NCI-H524 treated with DMSO at 0.1 percent for 48 hours (cell line): ENCODE measurements at regions not wholly inside any gene's neighbourhood (a gene's known extent, or its start where the extent isn't known, plus 50 kb on each side); places are given as distances from the start of the nearest gene placed in this dataset.
"Not testable (repeated sequence)": the region's sequence is repeated elsewhere in the genome, so short reads cannot be mapped to it uniquely, and the experiment has no call there.

Experiments used
- DNase-seq: peaks from one replicate; lab custom pipeline; 2025; lab: John Stamatoyannopoulos, UW

DNA sequence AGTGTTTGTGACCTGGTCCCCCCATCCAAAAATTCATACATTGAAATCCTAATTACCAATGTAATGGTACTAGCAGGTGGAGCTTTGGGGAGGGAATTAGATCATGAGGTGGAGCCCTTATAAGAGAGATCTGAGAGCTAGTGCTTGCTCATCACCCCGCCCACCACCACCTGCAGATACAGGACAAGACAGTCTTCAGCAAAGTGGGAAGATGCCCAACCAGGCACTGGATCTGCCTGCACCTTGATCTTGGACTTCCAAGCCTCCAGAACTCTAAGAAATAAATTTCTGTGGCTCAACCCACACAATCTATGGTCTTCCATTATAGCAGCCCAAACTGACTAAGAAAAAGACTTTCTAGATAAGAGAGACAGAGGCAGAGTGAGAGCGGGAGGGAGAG, 343.4 kb downstream of the LRRIQ3 start:
- DNase-seq: no peak

DNA sequence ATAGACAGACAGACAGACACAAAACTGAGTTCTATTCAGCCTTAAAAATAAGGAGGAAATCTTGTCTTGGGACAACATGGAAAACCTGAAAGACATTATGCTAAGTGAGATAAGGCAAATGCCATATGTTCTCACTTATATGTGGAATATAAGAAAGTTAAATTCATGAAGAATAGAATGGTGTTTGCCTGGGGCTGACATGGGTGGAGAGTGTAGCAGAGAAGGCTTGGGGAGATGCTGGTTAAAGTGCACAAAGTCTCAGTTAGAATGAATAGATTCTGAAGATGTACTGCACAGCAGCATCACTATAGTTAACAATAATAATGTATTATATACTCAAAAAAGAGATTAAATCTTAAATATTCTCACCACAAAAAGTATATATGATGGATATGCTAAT, 355.5 kb downstream of the LRRIQ3 start:
- no peak for DNase-seq

DNA sequence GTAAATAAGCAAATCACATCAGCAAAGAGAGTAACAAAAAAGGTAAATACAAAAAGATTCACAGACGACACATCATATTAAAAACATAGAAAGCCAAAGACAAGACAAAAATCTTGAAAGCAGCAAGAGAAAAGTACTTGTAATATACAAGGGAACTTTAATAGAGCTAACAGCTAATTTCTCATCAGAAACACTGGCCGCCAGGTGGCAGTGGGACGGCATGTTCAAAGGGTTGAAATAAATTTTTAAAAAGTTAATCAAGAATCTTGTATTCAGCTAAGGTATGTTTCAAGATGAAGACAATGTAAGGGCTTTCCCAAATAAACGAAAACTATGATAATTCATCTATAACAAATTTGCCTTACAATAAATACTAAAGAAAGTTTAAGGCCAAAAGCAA, 358.1 kb downstream of the LRRIQ3 start:
- DNase-seq: no peak

DNA sequence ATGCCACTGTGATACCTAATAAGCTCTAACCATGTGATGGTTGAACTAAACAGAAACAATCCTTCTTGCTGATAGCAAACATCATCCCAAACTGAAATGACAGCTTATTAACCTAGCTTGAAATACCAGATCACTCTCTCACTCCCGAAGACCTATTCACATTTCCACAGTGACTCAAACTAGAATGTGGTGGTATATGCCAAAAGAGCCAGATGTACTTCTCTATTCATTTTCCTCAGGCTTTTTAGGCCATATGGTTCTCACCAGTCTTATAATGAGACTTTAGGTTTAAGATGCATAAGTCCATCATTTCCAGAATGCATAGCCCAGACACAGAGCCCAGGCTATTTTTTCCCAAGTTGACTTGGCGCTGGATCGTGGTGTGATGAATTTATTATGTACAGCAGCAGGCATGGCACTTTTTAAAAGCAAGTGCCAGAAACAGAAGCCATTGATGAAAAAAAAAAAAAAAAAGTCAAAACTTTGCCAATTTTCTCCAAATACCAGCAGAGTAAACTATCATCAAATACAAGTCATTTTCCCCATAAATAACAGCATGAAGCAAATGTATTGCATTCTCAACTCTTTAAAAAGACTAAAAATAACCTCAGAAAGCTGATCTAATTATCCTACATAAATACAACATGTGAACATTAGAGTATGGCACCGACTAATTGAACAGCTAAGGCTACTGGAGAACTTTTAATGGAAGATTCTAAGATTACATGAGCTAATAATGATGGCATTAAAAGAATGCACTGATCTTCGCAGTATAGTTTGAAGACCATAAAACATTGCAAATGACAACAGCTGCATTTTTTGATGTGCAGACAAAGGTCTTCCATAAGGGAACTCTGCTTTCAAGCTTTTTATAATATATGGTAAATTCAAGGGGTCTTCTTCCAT, 365.4 kb downstream of the LRRIQ3 start:
- DNase-seq: no peak

DNA sequence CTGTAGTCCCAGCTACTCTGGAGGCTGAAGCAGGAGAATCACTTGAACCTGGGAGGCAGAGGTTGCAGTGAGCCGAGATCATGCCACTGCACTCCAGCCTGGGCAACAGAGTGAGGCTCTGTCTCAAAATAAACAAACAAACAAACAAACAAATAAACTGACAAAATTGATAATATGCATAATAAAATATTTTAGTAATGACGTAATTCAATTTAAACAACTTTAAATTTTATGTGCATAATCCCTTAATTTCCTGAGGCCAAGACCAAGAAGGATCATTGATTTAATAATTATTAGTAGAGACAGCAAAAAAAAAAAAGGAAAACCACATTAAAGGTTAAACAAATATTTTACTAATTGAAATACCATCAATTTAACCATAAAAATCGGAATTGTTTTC, 370.7 kb downstream of the LRRIQ3 start:
- not testable (repeated sequence) for DNase-seq

DNA sequence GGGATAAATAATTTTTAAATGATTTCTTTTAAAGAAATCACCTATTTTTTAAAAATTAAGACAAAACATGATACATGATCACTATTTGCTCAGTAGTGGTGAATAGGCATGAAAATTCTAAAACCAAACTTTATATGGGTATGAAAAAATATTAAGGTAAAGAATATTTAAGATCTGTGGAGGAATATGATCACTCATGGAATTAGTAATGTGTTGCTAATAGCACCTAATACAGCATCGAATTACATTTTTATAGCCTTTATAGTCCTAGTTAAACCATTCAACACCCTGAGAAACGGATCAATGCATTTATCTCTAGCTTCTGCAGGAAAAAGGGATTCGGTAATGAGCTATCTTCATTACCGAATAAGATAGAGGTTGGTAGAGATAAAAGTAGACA, 373.9 kb downstream of the LRRIQ3 start:
- DNase-seq: no peak

DNA sequence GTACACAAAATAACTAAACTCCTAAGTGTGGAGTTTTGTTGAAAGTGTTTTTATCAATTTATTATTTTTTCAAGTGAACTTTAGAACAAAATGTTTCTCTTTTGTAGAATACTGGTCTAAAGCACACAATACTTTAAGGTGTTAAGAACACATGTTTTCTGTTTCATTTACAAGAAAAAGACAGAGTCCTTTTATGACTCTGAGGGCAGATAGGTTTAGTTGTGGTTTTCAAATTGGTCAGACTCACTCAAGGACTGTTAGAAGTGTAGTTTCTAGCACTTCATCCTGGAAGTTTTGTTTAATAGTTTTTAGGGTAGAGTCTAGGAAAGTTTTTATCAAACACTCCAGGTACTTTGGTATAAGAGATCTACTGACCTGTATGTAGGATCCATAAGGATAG, 376.5 kb downstream of the LRRIQ3 start:
- no peak for DNase-seq

DNA sequence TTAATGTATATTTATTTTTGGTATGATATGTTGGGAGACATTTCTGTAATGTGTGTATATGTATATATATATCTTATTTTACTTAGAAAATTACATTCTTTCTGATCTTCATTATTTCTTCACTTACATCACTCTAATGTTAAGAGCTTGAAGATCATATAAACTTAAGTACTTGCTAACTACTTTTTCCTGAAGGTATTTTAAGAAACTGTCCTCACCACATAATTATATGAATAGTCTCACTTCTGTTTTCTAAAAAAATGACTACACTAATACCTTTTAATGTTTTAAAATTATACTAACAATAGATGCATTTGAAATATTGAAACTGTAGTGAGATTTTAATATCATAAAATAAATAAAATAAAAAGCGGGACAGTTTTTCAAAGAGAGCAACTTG, 377.1 kb downstream of the LRRIQ3 start:
- no peak for DNase-seq

DNA sequence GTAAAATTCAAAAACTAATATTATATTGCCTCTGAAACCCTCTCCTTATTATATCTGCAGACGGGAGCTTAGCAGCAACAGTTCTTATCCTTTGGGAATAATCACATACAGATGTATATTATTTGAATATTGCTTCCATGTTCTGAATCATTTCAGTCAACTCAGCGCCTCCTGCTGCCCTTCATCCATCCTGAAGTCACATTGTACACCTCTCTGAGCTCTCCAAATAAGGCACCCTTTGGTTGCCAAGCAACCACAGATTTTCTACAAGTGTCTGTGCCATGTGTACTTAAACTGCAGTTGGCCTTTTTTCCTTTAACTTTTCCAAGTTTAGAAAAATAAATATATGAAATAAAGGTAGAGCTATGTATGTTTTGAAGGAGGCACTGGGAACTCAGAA, 384.3 kb downstream of the LRRIQ3 start:
- peak; percentile 42 for DNase-seq

DNA sequence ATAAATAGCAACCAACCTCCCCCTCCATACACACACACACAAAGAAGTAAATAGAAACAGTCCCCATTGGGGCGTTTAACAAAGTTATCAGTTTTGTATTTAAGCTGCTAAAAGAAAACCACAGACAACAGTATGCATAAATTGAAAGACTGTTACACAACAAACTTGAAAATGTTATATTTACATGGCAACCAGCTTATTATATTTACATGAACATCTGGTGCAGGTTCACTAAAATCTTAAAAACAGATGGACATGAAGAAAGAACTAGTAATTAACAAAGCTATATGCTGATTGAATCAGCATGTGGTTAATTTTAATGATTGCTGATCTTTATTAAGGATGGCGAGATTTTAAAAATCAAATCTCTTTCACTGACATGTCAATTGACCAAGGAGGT, 384.7 kb downstream of the LRRIQ3 start:
- peak; percentile 3 for DNase-seq

DNA sequence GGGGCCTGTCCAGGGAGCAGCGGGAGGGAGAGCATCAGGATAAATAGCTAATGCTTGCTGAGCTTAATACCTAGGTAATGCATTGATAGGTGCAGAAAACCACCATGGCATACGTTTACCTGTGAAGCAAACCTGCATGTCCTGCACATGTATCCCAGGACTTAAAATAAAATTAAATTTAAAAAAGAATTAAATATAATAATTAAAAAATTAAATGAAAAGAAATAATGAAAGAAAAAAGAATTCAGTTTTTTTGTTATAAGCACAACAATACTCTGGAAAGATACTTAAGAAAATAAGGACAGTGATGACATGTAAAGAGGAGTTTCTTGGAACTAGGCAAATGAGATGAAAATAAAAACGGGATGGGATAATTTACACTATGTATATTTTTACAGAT, 386.2 kb downstream of the LRRIQ3 start:
- no peak for DNase-seq

DNA sequence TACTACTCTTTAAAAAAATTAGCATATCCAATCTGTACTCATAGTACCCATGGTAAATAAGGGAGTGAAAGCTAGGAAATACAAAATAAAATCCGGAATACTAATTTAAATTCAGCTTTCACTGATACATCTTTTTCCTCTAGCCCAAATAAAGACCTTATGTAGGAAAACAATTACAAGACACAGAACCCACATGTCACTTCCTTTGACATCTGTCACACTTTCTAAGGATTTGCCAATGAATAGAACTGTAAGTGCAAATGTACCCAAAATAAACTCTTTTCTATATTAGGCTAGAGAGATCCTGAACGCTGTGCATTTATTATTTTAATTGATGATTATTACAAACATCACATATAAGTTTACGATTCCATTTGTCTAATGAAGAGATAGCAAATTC, 393.0 kb downstream of the LRRIQ3 start:
- no peak for DNase-seq

DNA sequence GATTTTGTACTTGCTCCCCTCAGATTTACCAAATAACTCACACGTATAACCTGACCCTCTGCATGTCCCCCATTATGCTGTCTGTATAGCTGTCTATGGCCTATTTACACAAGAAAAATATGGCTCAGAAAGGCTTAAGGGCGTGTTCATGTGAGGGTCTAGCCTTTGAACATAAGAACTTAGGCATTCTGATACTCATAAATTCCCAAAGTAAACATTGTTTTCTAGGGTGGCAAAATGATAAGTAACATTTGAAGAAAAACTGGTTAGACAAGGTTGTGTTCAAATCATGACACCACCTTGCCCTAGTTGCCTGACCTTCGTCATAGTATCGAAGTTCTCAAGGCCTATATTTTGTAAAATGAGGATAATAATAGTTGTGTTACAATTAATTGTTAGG, 394.6 kb downstream of the LRRIQ3 start:
- no peak for DNase-seq

DNA sequence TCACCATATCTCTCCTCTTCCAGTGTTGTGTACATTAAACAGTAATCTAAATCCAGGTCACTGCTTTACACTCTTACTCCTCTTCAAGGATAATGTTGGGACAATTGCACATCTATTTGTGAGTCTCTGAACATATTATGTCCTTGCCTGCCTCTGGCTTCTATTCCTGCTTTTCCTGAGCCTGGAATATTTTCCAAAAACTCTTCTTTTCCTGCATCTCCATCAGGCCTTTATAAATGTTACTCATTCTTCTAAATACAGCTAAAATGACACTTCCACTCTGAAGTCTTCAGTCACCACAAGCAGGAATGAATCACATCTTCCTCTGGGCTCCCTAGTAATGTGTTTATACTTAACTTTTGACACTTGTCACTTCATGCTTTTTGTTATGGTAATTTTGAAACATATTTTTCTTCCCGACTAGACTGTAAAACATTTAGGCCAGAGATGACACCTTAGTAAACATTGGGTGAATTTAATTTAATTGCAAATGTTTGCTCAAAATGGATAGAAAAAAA, 396.0 kb downstream of the LRRIQ3 start:
- DNase-seq: no peak

DNA sequence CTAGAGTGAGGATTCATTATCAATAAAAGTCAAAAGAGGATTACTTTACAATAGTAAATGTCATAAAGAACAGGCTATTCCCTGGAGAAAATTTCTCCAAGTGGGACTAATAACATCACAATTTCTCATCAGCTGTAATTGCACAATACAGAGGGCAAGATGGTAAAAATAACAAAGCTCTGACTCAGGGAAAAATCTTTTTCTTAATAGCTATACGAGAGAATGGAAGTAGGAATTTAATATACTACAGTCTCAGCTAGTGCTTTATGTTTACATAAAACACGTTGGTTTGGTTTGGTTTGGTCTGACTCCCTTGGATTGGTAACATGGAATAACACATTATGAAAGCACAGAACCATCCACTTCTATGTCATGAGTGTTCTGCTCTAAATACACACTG, 397.6 kb downstream of the LRRIQ3 start:
- no peak for DNase-seq

DNA sequence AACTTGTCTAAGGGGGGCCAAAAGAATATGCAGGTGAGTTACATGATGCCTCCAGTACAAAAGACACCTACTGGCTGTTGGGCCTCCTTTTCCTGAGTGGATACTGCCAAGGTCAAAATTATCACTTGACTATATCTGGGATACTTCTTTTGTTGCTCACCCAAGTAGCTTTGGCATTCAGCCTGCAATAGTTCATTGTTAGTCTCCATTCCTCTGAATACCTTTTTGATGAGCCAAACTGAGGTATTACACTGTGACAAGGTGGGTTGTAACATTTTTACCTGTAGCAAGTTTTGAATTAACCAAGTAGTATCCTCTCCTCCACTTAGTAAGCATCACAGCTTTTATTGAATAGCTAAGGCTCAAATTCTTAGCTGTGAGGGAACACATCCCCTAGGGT, 408.0 kb downstream of the LRRIQ3 start:
- DNase-seq: no peak

DNA sequence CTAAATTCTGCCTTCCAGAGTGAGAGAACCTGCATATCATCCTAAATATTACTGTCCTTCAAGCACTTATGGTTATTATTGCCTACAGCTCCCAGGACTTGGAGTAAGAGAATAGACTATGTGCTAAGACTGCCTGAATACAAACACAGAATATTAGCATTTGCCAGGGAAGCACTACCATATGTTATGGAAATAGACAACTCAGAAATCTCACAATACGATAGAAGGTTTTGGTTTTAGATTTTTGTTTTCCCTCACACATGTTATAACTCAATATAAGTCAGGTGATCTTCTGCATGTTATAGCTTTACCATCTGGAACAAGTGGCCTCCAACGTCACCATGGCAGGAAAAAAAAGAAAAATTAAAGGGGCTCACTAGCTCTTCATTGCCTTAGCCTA, 413.9 kb downstream of the LRRIQ3 start:
- DNase-seq: no peak

DNA sequence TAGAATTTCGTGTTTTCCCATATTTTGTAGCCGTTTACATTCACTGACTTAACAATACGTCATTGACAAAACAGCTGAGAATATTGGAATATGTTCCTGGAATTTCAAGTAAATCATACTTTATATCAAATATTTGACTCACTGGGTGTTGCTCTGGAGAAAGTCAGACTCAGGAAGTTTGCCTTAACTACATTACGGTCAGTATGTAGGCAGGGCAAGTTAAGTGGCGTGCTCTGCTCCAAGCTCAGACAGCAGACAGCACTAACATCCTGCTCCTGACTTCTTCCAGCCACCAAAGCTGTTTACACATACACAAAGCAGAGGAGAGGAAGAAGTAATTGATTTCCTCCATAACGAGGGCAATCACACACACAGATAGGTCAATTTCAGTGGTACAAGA, 414.6 kb downstream of the LRRIQ3 start:
- no peak for DNase-seq

DNA sequence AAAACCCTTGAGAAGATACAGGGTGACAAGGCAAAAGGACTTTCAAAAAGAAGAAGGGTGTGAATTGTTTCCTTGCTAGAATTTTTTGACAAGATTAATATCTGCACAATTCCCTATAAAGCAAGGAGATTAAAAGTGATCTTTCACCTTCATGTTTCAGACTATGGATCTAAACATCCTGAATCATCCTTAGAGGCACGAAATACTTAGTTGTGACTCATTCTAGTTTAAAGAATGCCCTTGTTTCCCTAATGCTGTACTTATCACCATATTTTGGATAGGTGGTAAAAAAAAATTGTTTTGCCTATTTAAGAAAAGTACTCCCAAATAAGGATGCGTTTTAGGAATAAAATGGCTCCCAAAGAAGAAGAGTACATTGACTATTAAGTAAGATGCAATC, 415.1 kb downstream of the LRRIQ3 start:
- DNase-seq: no peak

DNA sequence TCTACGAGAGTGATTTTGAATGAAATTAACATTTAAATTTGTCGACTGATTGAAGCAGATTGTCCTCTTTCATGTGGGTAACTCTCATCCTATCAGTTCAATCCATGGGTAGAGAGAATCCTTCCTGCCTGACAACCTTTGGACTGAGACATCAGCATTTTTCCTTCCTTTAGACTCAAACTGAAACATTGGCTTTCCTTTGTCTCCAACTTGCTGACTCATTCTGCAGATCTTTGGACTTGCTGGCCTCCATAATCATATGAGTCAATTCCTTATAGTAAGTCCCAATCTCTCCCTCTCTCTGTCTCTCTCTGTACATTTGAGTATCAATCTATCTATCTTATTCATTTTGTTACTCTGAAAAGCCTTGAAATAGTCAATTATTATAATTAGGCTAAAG, 416.7 kb downstream of the LRRIQ3 start:
- no peak for DNase-seq

DNA sequence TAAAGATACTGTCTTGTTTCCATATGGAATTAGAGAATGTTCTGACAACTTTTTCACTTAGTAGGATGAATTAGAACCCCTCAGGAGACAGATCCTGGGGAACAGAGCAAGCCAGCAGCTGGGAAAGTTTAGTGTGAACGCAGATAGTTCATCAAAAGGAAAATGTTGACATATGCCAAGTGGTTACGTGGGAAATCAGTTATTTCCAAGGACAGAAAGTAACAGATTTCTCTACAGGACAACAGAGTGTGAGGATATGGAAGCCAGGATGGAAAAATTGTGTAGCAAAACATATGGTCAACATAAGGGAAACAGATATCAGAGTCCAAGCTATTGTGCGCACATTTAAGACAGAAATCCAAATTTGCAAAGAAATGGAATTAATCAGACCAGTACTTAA, 419.5 kb downstream of the LRRIQ3 start:
- no peak for DNase-seq

DNA sequence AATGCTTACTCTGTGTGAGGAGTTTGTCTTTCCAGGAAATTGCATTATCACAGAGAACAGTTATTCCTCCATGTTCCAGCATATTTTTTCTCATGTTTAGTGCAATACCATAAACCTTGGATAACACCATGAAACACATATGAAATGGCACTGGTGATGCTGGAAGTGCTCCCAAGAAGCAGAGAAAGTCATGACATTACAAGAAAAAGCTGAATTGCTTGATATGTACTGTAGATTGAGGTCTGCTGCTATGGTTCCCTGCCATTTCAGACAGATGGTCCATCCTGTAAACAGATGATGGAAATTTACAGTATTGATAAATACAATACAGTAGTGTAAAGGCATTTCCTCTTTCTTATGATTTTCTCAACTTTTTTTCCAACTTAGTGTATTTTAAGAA, 422.1 kb downstream of the LRRIQ3 start:
- DNase-seq: no peak

DNA sequence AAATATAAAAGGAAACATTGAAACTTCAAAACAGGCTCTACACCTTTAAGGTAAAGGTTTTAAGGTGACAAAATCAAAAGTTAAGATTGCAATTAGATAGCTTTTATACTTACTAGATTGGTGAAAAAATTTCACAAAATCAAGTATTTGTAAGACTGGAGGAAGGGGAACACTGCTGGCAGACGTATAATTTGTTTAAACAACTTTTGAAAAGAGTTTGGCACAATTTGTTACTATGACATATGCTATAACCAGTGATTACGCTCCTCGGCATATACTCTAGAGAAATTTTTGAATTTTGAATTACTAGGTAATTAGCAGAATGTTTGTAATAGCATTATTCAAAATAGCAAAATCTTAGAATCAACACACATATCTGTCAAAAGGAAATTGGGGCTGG, 425.0 kb downstream of the LRRIQ3 start:
- no peak for DNase-seq

DNA sequence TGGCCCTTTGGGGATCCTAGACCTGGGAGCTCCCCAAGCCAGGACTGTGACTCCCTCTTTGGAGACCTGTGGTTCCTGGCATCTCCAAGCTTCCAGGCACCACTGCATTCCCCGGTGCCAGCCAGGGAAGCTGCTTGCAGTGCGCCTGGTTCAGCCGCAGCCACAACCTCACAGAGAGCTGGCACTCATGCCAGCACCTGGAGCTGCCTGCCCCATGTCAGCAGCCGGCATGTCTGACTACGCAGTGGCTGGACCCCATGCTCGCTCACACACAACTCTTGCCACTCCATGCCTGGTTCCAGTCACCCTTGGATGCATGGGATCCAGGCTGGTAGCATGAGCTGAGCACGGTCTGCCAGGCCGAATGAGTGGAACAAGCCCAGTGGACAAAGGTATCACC, 426.6 kb downstream of the LRRIQ3 start:
- no peak for DNase-seq
